HG03342 (cell line): ENCODE measurements at regions not wholly inside any gene's neighbourhood (a gene's known extent, or its start where the extent isn't known, plus 50 kb on each side); places are given as distances from the start of the nearest gene placed in this dataset.

ENCODE experiments used
- ATAC-seq: cut with Tn5 transposase; IDR thresholded peaks from one replicate; pipeline ENCODE4 v1.9.1; 2021; ENCODE audit warnings: mild to moderate bottlenecking, moderate library complexity; ENCODE audit not compliant: unreplicated experiment

DNA sequence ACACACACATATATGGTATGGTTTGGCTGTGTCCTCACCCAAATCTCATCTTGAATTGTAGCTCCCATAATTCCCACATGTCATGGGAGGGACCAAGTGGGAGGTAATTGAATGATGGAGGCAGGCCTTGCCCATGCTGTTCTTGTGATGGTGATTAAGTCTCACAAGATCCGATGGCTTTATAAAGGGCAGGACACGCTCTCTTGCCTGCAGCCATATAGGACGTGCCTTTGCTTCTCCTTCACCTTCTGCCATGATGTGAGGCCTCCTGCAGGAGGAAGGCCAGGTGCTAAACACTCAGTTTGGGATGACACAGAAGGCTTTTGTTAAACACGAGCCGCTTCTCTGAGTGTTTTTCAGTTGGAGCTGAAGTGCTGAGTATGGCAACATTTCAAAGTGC is 205.3 kb upstream of the KLF6 start:
- ATAC-seq: no peak

DNA sequence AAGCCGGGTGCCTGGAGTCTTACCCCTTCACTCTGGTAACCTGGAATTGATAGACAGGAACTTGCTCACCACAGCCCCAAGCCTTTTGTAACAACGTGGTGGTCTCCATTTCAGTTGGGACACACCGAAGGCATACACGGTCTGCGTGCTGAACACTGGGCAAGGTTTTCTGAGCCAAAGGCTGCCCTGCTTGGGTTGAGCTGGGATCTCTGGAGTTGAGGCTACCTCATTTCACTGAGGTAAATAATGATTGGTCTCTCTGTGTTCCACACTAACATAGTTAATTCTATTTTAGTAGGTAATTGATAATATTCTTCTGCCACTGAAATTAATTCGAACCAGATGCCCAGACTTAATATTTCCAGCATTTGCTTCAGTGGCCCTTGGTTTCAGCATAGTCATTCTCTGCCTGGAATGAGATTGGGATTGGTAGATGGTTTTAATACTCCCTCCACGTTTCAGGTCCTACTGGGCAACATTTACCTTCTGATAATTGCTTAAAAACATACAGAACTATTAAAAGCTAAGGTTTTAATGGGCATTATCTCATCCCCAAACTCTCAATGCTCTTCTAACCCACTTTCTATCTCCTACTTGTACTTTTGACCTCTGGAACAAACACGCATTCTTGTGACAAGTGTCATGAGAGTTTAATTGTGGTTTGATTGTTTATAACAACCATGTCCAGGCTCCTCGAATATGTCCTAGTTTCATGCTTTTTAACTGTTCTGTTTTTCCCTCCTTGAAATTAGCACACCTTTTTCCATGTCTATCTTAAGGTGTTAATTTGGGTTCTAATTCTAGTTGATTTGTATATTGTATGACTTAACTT is 202.3 kb upstream of the KLF6 start:
- ATAC-seq: no peak

DNA sequence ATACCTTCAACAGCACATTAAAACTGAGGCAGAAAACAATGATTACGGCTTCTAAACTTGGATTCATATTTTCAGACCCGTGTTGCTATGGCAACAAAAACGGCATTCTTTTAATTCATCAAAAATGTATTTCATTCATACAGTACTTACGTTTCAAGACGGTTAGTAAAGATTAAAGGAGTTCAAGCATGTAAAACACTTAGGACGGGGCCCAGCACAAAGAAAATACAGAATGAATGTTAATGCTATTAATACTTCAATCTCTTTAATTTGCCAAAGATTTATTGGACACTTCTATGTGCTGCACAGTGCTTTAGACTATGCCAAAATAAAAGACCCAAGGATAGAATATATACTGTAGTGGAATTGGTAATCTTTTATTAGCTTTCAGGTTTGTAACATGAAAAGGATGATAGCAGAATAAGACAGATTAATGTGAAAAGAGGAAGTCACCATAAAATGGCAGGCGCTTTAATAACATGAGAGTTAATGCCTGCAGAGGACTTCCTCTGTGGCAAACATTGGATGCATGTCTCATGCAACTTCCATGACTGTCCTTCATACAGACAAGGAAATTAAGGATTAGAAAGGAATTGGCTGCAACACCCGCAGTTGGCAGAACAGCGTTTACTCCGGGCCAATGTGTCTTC is 201.6 kb upstream of the KLF6 start:
- ATAC-seq: no peak

DNA sequence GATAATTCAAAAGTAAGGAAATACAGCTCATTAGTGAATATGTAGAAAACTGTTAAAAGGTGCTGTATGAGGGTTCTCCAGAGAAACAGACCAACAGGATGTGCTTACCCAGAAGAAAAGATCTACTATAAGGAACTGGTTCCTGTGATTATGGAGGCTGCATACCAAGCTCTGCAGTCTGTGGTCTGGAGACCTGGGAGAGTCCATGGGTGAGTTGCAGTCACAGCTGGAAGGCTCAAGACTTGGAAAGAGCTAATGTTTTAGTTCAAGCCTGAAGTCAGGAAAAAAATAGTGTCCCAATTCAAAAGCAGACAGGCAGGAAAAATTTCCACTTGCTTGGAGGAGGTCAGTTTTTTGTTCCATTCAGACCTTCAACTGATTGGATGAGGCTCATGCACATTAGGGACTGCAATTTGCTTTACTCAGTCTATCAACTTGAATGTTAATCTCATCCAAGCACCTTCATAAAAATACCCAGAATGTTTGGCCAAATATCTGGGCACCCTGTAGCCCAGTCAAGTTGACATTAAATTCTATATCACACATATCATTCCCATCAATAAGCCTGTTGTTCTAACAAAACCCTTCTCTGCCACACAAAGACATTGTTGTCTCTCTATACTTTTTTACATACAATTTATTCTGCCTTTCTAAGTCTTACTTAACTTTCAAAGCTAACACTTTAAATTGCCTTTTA is 197.9 kb upstream of the KLF6 start:
- no peak for ATAC-seq

DNA sequence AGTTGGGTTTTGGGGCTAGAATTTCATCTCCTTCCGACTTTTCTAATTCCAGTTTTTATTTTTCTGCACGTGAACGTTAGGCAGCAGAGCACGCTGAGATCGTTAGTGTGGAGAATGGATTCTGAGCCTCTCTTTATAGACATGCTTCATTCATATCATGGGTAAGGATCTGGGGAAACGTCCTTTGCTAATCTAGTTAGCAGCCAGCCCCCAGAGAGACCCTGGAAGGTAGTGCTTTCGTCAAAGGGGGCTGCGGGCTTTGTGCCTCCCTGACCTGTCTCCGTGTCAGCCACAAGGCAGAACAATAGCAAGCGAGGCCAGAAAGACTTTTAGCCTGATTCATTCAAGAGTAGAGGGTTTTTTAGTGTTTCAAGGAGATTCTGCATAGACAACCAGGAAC is 196.3 kb upstream of the KLF6 start:
- no peak for ATAC-seq

DNA sequence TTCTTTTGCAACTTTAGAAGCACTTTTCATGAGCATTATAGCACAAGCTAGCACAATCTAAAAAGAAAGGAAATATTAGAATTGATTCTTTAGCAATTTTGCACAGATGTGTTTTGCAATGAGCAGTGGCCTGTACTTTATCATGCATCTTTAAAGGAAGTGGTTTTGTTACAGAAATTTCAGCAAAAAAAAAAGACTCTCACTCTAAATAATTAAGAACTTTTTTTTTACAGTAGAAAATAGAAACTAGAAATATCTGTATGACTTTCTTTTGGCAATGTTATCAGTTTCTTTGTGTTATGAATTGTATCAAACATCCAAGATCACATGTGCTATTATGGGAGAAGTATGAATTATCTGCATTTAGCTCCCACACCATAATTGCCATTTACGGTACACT is 195.7 kb upstream of the KLF6 start:
- no peak for ATAC-seq

DNA sequence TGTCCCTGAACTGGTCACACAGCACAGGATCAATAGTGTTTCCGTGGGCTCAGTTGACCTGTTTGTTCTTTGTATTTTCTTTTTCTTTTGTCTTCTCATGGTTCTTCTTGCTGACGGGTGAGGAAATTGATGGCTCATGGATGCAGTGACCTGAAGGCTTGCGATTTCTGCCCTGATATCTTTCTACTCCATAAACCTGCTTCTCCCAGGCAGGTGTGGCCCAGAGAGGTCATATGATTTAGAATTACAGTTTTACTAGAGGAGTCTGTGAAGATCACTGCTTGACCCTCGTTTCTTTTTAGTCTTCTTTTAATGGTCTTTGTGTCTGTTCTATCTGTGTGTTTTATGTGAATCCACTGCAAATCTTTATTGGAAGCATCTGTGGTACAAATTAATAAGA is 195.1 kb upstream of the KLF6 start:
- ATAC-seq: no peak

DNA sequence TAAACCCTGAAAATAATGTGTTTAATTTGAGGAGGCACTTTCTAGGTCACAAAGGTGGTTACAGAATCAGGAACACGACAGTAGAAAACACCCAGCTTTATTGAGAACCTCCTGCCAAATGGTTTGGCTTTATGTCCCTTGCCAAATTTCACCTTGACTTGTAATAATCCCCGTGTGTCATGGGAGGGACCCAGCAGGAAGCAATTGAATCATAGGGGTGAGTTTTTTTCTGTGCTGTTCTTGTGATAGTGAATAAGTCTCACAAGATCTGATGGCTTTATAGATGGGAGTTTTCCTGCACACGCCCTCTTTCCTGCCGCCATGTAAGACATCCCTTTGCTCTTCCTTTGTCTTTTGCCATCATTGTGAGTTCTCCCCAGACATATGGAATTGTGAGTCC is 193.8 kb upstream of the KLF6 start:
- no peak for ATAC-seq

DNA sequence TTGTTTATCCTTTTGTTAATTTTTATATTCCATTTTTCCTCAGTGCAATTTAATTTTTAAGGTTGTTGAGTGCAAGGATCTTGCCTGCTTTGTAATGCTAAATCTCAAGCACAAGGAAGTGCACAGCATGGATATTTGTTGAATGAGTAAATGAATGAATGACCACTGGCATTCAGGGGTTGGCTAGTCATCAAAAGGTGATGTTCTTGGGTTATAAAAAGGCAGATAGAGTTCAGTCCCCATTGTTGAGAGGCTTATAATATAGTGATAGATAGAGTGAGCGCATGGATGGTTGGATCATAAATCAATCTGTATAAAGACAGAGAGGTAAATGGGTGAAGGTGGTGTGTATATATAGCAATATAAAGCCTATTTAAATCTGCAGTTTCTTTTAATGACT is 193.2 kb upstream of the KLF6 start:
- no peak for ATAC-seq

DNA sequence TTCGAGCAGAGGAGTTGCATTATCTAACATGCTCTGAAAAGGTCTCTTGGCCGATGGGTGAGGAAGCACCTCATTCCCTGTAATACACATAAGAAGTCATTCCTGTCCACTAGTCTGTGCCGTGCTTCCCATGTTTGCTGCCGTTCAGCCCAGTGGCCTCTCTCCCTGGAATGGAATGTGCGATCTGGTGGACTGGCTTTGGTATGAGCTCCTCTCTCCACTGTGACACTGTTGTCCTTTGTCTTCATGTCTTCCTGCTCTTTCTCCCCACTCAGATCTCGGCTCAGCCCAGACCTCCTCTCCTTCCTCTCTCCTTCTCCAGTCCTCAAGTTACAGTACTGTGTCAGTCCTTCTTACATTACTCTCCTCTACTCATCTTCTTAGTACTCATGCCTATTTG is 192.8 kb upstream of the KLF6 start:
- ATAC-seq: no peak

DNA sequence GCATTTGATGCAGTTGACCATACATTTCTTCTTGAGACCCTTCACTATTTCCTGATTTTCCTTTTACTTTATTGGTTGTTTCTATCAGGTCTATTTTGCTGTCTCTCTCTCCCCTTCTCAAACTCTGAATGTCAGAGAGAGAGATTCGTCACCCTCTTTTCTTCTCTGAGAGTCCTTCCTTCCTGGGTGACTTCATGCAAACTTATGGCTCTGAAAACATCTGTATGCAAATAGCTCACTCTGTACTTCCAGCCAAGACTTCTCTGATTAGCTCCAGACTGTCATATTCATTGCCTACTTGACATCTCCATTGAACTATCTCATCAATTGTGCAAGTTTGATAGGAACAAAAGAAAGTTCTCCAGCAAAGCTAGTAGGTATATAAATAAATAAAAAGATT is 191.7 kb upstream of the KLF6 start:
- ATAC-seq: no peak

DNA sequence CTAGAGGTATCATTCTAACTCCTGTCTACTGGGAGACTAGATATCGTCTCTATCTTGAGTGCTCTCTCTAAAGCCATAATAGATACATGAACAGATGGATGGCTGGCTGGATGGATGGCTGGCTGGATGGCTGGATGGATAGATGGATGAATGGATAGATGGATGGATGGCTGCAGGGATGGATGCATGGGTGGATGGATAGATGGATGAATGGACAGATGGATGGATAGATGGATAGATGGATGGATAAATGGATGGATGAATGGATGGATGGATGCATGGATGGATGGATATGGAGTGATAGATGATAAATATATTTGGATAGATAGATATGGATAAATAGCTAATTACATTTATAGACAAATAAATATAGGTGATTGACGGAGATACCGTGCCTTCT is 191.2 kb upstream of the KLF6 start:
- ATAC-seq: no peak

DNA sequence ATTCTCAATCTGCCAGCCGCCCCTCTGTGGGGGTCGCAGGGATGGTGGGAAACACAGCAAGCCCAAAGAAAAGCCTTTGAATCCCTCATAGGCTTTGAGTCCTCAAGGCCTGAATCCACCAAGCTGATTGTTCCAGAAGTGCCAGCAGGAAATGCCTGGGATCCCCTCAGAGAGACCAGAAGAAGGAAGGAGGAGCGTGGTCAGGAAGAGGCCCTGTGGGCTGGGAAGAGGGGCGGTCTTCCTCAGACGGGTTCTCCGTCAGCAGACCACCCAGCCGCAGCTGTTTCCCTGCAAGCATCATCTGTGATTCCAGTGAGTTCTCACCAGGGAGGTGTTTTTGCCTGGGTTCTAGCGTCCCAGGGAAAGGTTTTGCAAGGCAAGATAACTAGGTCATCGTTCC is 190.0 kb upstream of the KLF6 start:
- ATAC-seq: no peak

DNA sequence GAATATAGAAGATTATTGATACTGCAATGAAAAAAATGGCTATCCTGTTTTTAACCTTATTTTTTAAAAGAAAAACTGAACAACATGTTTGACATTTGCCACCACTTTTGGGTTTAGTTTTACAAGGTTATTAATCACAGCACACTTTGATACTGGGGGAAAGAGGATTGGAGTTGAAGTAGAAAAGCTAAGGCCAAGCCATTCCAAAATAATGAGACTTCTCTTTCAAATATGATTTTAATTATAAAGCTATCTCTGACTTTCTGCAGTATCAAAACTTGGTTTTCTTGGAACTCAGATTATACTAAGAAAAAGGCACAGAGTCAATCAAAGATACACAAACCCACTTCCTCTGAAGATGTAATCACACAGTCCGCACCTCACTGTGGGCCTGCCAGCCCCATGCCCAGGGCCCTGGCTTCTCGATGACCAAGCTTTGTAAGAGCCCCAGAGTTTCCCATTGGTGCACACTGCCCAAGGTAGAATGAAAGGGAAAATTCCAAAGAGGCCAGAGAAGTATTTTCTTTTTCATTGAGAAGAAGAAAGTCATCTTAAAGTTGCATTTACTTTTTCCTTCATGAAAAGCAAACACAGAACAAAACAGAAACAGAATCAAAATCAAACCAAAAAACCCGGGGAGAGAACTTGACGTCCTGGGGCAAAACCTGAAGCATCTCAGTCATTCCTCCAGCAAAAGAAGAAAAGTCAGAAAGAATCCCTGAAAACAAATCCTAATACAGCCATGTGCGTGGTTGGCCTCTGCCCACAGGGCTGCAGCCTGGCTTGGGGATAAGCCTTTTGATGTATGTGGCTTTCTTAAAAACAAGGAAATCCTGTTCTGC is 187.7 kb upstream of the KLF6 start:
- ATAC-seq: no peak

DNA sequence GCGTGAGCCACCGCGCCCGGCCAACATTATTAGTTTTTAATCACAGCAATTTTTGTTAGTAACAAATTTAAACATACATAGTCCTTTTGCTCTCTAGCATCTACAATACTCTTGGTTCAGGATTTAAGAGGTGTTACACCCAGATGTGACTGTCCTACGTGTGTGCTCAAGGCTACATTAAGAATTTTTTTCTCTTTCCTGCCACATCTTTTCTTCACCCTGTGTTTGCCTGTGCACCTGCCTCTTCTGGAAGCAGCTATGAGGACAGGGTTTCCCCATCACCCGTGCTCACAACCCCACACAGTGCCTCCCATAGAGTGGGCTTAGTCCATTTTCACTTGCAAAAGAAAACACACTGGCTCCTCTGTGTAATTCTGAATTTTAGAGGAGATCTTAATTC is 186.7 kb upstream of the KLF6 start:
- no peak for ATAC-seq

DNA sequence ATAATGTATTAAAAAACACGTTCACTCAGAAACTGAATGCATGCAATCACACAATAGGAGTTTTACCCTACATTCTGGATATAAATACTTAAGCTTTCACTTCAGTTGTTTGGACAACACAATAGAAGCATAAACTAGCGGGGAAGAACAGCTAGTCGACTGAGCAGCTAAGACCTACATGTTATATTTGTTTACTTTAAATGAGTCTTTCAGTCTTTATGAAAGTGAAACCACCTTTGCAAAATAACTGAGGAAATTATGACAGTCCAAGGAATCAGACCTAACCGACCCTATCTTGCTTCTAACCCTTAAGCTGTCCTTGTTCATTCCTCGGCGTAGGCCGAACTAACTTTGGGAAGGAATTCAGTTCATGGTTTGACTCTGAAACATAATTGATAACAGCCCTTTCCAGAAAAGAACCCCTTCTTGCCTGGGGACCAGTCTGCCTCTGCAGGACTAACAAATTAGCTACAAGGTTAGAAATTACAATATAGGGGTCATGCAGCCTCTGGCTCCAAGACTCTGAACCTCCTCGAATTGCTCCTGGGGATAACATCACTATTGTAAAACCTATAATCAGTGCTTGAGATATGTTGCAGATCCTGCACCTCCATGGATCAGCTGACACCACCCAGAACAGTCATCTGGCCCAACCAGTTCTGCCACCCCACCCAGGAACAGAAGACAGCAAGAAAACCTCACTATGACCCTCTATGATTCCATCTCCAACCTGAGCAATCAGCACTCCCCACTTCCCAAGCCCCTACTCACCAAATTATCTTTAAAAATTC is 185.1 kb upstream of the KLF6 start:
- no peak for ATAC-seq

DNA sequence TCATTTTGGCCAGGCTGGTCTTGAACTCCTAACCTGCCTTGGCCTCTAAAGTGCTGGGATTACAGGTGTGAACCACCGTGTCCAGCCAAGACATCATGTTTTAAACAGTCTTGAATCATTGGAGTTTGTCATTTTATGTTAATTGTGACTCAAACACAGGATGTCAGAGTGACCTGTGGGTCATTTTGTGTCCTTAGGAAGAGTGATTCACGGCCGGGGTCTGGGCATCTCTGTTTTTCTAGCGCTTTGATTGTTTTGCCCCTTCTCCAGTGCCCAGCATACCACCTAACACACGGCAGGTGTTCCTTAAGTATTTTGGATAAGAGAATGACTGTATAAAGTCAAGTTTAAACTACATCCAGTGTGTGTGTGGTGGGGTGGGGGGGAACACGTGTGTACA is 183.7 kb upstream of the KLF6 start:
- no peak for ATAC-seq

DNA sequence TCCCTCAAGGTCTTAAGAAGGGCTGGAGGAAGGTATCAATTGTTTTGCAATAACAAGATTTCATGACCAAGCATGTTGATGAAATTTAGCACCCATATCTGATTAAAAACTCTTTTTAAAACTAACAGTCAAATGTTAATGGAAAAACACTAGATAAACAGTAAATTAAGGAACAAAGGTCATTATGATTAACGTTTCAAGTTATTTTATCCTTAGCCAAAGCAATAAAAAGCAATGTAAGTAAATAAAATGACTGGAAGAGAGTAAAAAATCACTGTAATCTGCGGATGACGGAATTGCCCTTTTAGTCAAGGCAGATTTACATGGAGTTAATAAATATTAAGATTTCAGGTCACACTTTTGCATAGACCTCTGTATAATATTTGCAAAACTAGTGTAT is 179.5 kb upstream of the KLF6 start:
- ATAC-seq: no peak

DNA sequence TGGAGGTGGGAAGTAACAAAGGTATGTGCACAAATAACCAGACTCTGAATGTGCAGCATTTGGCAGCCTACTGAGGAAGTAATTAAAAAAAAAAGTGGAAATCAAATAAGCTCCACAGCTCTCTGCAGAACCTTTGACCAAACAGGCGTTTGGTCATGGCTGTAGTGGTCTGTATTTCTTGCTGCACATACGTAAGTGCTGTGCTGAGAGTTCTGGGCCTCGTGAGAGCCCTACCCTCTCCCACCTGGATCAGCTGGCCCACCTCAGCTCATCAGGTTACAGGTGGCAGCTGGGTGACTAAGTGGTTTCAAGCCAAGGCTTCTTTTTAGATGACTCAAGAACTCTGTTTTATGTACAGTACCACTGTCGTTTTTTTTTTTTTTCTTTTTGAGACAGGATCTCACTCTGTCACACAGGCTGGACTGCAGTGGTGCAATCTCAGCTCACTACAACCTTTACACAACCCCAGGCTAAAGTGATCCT is 178.2 kb upstream of the KLF6 start:
- ATAC-seq: no peak

DNA sequence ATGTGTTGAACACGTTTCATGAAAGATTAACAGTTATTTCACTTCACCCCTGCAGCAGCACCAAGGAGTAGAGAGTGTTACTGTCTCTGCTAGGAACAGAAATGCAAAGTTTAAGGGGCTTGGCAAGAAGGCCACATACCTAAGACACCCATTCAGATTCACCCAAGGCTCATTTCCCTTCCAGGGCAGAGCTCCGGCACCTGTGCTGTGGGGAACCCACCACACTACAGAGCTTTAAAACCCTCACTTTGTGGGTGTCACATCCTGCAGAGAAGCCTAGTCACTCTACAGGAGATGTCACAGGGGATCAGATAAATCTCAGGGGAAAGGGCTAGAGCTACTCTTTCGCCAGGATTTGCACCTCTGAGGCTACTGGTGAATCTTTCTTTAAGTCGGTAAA is 176.1 kb upstream of the KLF6 start:
- no peak for ATAC-seq
